ENCODE measurements at regions not wholly inside any gene's neighbourhood (a gene's known extent, or its start where the extent isn't known, plus 50 kb on each side); places are given as distances from the start of the nearest gene placed in this dataset.

- no peak for DNase-seq (ENCODE audit: low read depth in 2 of 2)
Observed at GRCh38 chr12:125271892-125272291, 206.7 kb downstream of the AACS start.

DNA sequence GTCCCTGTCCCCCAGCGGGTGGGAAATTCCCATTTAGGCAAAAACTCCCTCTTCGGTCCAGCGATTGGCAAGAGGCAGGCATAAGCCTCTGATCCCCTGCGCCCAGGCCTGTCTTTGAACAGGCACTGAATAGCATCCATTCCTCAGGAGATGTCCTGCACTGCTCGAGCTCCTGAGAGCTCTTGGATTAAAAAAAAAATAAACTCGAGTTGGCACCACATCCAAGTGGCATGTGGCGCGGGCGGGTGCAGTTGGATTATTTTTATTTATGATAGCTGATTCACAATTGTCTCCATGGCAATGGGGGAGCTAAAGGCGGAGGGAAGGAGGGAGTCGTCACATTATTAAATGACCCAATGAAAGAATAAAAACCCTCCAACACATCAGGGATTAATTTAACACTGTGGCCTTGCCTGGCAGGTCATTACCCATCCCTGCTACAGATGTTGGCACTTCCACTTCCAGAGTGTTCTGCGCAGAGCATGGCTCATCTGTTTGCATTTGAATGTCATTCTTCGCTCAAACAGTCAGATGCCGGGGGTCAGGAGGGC lies 207.2 kb downstream of the AACS start:
- no peak for DNase-seq (ENCODE audit: low read depth in 2 of 2)

GRCh38 chr12:125276567-125276966 lies 211.3 kb downstream of the AACS start:
- no peak for DNase-seq (ENCODE audit: low read depth in 2 of 2)

GRCh38 chr12:125280482-125281377 lies 215.5 kb downstream of the AACS start:
- no peak for DNase-seq (ENCODE audit: low read depth in 2 of 2)

- no peak for DNase-seq (ENCODE audit: low read depth in 2 of 2)
Observed at GRCh38 chr12:125282921-125283320, 217.7 kb downstream of the AACS start.

- DNase-seq (ENCODE audit: low read depth in 2 of 2), result no peak
Observed at GRCh38 chr12:125283521-125283920, 218.3 kb downstream of the AACS start.

DNA sequence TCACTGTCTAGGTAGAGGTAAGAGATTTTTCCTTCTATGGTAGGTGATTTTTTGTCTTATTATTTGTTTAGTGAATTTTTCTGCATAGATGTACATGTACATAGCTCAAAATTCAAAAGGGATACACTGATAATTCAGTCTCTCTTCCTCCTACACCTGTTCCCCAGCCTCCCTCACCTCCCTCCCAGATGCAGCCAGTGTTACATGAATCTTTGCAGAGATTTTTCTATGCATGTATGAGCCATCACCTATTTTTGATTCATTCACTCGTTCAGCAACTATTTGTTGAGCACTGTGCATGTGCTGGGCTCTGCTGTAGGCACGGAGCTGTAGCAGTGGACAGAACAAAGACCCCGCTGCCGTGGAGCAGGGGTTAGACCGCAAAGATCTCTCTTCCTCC lies 218.9 kb downstream of the AACS start:
- no peak for DNase-seq (ENCODE audit: low read depth in 2 of 2)

- DNase-seq (ENCODE audit: low read depth in 2 of 2), result no peak
Observed at GRCh38 chr12:125284945-125285685, 219.9 kb downstream of the AACS start.

DNA sequence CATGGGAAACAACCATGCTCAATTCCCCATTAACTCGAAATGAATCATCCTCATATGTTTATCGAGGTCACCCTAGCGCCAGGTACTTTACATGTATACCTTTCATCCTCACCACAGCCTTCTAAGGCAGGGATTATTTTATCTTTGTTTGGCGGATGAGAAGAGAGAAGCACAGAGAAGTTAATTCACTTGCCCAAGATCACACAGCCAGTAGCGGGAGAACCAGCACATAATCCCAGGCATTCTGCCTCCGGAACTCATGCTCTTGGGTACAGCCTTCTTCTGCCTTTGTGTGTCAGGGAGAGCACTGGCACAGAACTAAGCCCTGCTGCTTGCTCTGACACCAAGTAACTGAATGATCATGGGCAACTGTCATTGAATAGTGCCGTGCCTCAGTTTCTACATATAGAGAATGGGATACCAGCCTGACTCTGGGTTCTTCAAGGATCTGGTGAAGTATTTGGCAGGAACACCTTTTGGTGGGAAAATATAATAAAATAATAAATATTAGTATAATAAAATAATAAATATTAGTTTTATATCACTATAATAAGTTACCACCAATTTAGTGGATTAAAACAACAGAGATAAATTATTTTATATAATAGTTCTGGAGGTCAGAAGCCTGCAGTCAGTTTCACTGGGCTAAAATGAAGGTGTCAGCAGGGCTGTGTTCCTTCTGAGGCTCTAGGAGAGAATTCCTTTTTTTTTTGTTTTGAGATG lies 220.9 kb downstream of the AACS start:
- no peak for DNase-seq (ENCODE audit: low read depth in 2 of 2)

DNA sequence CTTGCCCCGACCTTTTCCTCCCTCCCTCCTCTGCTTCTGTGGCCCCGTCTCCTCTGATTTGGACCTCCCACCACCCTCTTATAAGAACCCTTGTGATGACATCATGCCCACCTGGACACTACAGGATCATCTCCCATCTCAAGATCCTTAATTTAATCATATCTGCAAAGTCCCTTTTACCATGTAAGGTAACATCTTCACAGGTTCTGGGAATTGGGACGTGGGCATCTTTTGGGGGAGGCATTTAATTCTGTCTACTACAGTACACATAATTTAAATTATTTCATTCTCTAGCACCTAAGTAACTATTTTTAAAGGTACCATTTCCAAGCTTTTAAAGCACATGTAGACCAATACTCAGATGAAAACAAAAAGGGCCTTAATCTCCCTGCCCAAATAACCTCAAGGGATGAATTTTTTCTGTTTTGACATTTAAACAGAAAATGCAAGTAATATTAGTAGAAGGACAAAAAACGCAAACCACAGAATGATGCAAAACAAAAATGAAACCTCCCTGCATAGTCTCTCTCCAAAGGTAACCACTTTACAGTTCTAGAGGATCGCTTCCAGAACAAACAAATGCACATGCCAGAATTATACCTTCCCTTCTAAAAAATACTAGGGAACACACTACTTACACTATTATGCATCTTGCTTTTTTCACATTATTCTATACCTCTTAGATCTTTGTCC lies 222.1 kb downstream of the AACS start:
- no peak for DNase-seq (ENCODE audit: low read depth in 2 of 2)

DNA sequence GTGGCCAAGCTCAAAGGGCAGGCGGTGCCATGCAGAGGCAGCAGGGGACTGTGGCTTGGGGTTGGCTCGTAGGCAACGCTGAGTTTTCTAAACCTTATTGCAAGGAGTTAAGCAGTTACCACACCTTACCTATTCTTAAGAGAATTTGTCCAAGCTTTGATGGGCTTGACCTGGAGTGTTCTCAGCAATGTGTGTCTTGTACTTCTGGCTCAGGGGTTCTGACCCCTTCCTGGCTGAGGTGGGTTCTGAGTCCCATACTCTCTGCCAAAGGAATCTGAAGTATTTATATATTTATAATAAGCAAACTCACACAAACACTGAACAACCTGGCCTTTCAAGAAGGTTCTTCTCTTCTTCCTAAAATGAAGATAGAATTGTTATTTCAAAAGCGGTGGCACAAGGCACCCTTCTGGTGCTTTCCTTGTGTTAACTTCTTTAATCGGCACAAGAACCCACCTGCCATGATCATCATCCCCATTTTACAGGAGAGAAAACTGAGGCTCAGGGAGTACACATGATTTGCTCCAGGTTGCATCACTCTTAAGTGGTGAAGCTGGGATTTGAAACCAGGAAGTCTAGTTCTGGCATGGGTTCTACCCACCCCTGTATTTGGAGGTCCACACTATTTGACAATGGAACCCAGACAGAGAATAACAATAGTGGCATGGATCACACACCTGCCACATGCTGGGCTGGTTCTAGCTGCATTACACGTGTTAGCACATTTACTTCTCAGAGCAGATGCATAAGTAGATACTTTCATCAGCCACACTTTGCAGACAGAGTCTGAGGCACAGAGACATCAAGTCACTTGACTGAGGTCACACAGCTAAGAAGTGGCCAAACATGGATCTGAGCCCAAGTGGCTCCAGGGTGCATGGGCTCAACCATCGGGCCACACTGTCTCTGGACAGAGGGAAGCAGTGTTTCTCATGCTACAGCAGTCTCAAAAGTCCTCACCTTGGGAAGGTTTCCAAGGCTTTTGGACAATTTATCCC lies 224.0 kb downstream of the AACS start:
- DNase-seq (ENCODE audit: low read depth in 2 of 2), result no peak

DNA sequence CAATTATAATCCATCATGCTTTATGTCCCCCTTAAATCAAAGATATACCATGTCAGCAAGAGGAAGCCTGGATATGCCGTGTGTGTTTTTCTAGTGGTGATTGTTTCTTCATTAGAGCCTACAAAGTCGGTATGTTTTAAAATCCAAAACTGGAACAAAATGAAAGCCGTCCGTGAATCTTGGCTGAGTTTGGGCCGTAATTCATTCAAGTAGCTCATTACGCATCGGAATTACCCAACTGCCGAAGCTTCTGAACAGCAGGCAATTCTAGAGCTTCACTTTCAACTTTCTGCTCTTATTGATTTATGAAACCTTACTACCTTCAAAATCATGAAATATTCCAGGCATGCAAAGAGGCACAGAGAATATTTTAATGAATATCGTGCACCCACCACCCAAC lies 224.7 kb downstream of the AACS start:
- no peak for DNase-seq (ENCODE audit: low read depth in 2 of 2)

GRCh38 chr12:125292700-125293099 lies 227.5 kb downstream of the AACS start:
- DNase-seq (ENCODE audit: low read depth in 2 of 2), result no peak

DNA sequence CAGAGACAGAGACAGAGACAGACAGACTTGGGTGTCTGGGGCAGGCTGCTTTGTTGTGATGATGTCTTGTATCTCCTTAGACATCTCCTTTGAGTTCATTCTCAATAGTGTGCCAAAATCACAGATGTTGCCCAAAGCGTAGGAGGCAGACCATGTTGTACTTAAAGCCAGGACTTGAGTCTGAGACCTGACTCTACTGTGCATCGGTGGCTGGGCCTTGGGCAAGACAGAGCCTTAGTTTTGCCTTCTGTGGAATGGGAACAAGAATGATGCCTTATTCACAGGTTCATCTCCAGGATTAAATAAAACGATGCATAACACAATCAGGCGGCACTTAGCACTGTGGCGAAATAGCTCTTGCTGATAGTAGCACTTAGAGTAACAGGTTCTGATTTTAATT lies 230.3 kb downstream of the AACS start:
- no peak for DNase-seq (ENCODE audit: low read depth in 2 of 2)

GRCh38 chr12:125296701-125297100 lies 231.5 kb downstream of the AACS start:
- no peak for DNase-seq (ENCODE audit: low read depth in 2 of 2)

GRCh38 chr12:125299840-125300239 lies 234.6 kb downstream of the AACS start:
- DNase-seq (ENCODE audit: low read depth in 2 of 2), result no peak

DNA sequence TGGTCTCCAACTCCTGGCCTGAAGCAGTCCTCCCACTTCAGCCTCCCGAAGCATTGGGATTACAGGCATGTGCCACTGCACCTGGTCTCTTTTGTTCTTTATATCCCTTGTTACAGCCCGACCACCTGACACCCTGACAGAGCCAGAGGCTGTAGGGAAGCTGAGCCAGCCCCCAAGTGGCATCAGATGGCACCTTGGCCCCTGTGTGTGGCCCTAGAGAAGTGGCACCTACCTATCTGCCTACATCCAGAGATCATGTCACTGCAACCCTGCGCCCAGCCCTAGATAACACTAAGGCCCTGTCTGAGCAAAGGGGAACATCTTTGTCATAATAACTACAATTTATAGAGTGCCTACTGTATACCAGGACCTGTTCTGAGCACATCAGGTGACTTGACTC lies 235.0 kb downstream of the AACS start:
- DNase-seq (ENCODE audit: low read depth in 2 of 2), result no peak

DNA sequence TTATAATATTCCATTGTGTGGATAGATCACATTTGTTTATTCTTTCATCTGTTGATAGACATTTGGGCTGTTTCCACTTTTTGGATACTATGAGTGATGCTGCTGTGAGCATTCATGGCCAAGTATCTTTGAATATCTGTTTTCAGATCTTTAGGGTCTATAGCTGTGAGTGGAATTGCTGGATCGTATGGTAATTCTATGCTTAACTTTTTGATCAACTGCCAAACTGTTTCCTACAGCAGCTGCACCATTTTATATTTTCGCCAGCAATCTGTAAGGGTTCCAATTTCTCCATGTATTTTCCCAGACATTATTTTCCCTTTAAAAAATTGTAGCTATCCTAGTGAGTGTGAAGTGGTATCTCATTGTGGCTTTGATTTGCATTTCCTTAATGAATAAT lies 238.1 kb downstream of the AACS start:
- DNase-seq (ENCODE audit: low read depth in 2 of 2), result no peak

- DNase-seq (ENCODE audit: low read depth in 2 of 2), result no peak
Observed at GRCh38 chr12:125304029-125304428, 238.8 kb downstream of the AACS start.

- no peak for DNase-seq (ENCODE audit: low read depth in 2 of 2)
Observed at GRCh38 chr12:125305231-125305630, 240.0 kb downstream of the AACS start.
